ENCODE measurements at regions not wholly inside any gene's neighbourhood (a gene's known extent, or its start where the extent isn't known, plus 50 kb on each side); places are given as distances from the start of the nearest gene placed in this dataset.

DNA sequence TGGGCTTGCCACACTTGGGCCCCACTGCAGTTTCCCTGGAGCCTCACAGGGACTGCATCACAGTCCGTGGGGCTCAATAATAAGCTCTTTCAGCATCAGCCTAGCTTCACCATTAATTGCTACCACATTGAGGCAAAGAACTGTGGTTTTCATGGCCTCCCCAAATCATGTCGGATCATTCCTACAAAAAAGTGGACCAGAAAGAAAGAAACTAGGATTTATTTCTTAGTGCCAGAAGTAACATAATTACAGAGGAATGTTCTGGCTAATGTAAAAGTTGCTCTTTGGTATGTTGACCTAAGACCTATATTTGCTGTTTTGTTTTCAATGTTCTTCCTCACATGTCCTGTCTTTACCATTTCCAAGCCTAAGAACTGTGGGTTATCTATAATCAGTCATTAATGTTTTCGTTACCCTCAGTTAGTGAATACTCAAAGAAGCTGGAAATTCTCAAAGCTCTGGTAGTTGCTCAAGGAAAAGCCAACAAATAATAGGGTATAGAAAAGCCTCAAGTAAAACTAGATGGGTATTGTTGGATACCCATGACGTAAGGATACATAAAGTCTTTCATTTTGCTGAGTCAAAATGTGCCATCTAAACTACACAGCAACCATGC is 173.9 kb downstream of the LTN1 start:
- TF ChIP-seq POLR2A (IDR thresholded peaks at IDR 0.05; ENCODE audit: extremely low read depth, insufficient read length) (no peak), CTCF (IDR thresholded peaks at IDR 0.05; ENCODE audit: low read depth, low read length) (no peak), MAX (IDR thresholded peaks at IDR 0.05; ENCODE audit: low read depth, low read length) (no peak), MYC (IDR thresholded peaks at IDR 0.05; ENCODE audit: low read depth, low read length) (no peak)

Measured in NB4 (cell line).